ENCODE measurements at regions not wholly inside any gene's neighbourhood (a gene's known extent, or its start where the extent isn't known, plus 50 kb on each side); places are given as distances from the start of the nearest gene placed in this dataset.

- Mint-ChIP-seq H3K27ac (no peak overlapping the region), H3K4me1 (ENCODE audit: low read depth) (peaks cover 43% of the 10 kb centered on the region), H3K36me3 (ENCODE audit: low read depth) (no peaks in the 10 kb centered on the region), H3K9me3 (no peaks in the 10 kb centered on the region), H3K4me3 (no peak overlapping the region), H3K27me3 (ENCODE audit: insufficient read depth) (no peaks in the 10 kb centered on the region)
- DNase-seq (ENCODE audit: low spot score), result no peak
- intact Hi-C loops (cut with micrococcal nuclease), result no loop called here
Measured at GRCh38 chr2:136243638-136244535, 125.9 kb upstream of the CXCR4 start.

DNA sequence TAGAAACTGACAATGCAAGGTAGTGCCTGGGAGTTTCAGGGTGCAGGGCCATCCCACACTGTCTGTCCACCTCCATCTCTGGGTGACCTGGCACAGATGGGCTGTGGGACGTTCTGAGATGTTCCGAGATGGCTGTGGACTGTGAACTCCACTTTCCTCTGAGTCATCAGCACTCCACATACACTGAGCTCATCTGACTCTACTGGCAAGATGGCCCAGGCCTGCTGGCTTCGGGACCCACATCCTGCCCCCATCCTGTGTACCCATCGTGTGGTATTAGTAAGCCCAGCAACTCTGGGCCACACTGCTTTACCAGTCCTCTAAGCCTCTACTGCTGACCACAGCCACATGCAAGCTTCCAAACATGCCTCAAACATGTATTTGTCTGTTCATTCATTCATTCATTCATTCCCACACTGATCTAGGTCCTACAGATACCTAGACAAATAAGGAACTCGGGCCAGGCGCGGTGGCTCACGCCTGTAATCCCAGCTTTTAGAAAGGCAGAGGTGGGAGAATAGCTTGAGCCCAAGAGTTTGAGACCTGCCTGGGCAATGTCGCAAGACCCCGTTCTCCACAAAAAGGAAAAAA is 124.8 kb upstream of the CXCR4 start:
- Mint-ChIP-seq H3K9me3 (no peaks in the 10 kb centered on the region), H3K36me3 (ENCODE audit: low read depth) (peaks cover 2% of the 10 kb centered on the region), H3K4me1 (ENCODE audit: low read depth) (peaks cover 52% of the 10 kb centered on the region), H3K4me3 (peak overlapping the region; percentile 11), H3K27me3 (ENCODE audit: insufficient read depth) (no peaks in the 10 kb centered on the region), H3K27ac (peak overlapping the region; percentile 80)
- intact Hi-C loops (cut with micrococcal nuclease), result no loop called here
- peak; percentile 7 for DNase-seq (ENCODE audit: low spot score)

GRCh38 chr2:136242100-136242499 is 124.2 kb upstream of the CXCR4 start:
- no peaks in the 10 kb centered on the region for H3K9me3 Mint-ChIP-seq
- H3K4me1 Mint-ChIP-seq (ENCODE audit: low read depth), result peaks cover 49% of the 10 kb centered on the region
- peak overlapping the region; percentile 19 for H3K27ac Mint-ChIP-seq
- peaks cover 2% of the 10 kb centered on the region for H3K36me3 Mint-ChIP-seq (ENCODE audit: low read depth)
- DNase-seq (ENCODE audit: low spot score), result no peak
- intact Hi-C loops (cut with micrococcal nuclease), result no loop called here
- H3K27me3 Mint-ChIP-seq (ENCODE audit: insufficient read depth), result no peaks in the 10 kb centered on the region
- no peak overlapping the region for H3K4me3 Mint-ChIP-seq

DNA sequence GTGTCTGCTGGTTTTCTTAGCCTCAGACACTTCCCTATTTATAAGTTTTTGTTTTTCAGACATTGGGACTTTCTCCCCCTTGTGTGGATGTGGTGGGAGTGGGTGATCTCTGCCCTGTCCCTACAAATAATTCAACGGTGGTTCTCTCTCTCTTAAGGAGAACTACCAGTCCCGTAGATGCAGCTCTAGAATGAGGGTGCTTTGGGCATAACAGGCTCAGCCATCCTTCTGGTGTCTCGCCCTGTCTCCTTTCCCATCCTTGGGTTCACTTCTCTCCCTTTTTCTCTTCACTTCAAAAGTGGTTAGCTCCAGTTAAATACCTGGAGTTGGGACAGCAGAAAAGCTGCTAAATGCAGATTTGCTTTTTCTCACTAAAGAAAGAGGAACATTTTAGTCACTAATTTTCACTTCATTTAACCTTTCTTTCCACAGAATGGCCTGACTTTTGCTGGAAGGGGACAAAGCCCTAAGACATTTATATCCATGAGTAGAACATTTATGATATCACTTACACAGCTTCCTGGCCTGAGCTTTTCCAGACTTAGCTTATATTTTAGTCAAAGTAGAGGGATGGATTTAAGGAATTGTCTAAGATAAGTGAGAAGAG is 121.2 kb upstream of the CXCR4 start:
- H3K4me3 Mint-ChIP-seq, result no peak overlapping the region
- no peaks in the 10 kb centered on the region for H3K27me3 Mint-ChIP-seq (ENCODE audit: insufficient read depth)
- intact Hi-C loops (cut with micrococcal nuclease), result loop anchor here (1.0 to 5.0 kb wide), 4 partner anchors 43 to 122 kb away; no protein-coding TSS in a partner anchor
- H3K9me3 Mint-ChIP-seq, result no peaks in the 10 kb centered on the region
- peak overlapping the region; percentile 88 for H3K27ac Mint-ChIP-seq
- no peak for DNase-seq (ENCODE audit: low spot score)
- peaks cover 49% of the 10 kb centered on the region for H3K4me1 Mint-ChIP-seq (ENCODE audit: low read depth)
- H3K36me3 Mint-ChIP-seq (ENCODE audit: low read depth), result peaks cover 2% of the 10 kb centered on the region

DNA sequence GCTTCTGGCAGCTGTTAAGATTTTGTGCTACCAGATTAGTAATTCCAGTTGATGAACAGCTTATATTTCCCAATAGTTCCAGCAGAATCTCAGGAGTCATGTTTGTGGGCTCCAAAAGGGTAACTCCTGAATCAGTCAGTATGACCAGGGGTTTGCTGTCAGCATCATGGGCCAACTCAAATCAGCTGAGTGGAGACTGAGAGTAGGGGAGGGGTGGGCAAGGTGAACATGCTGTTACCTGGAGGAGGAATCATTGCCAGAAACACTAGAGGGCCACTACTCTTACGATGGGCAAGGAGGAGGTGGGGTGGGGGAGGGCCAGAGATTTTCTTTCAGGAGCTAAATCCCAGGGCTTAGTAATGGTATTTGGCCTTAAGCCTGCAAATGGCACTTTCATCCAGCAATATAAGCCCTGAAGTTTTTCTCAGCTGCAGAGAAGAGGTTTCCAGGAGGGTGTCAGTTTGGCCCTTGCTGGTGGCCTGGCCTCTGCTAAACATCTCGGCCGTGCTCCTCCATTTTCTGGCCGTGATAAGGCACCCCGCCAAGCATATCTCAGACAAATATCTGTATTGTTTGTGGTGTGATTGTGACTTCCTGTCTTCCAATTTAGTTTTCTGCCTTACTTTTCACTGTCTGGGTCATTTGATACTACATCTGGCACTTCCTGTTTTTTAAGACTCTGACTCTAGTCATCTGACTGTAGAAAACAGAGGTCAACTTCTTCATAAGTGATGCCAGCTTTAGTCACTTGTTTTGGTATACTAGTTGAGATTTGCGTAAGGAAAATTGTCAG is 120.5 kb upstream of the CXCR4 start:
- peak overlapping the region; percentile 88 for H3K27ac Mint-ChIP-seq
- peaks cover 2% of the 10 kb centered on the region for H3K36me3 Mint-ChIP-seq (ENCODE audit: low read depth)
- DNase-seq (ENCODE audit: low spot score), result peak; percentile 12
- H3K4me1 Mint-ChIP-seq (ENCODE audit: low read depth), result peaks cover 49% of the 10 kb centered on the region
- H3K4me3 Mint-ChIP-seq, result peak overlapping the region; percentile 27
- intact Hi-C loops (cut with micrococcal nuclease), result loop anchor here (1.0 to 5.0 kb wide), 9 partner anchors 30 to 182 kb away; no protein-coding TSS in a partner anchor
- no peaks in the 10 kb centered on the region for H3K27me3 Mint-ChIP-seq (ENCODE audit: insufficient read depth)
- no peaks in the 10 kb centered on the region for H3K9me3 Mint-ChIP-seq

- peaks cover 29% of the 10 kb centered on the region for H3K4me1 Mint-ChIP-seq (ENCODE audit: low read depth)
Measured at GRCh38 chr2:136236019-136236418, 118.1 kb upstream of the CXCR4 start.

GRCh38 chr2:136235546-136235945 is 117.6 kb upstream of the CXCR4 start:
- no peaks in the 10 kb centered on the region for H3K9me3 Mint-ChIP-seq
- no peak for DNase-seq (ENCODE audit: low spot score)
- H3K36me3 Mint-ChIP-seq (ENCODE audit: low read depth), result peaks cover 2% of the 10 kb centered on the region
- no peak overlapping the region for H3K27ac Mint-ChIP-seq
- peaks cover 14% of the 10 kb centered on the region for H3K27me3 Mint-ChIP-seq (ENCODE audit: insufficient read depth)
- H3K4me3 Mint-ChIP-seq, result no peak overlapping the region
- peaks cover 28% of the 10 kb centered on the region for H3K4me1 Mint-ChIP-seq (ENCODE audit: low read depth)
- intact Hi-C loops (cut with micrococcal nuclease), result loop anchor here (5.0 kb wide), 1 partner anchor 47 kb away; no protein-coding TSS in a partner anchor

More at GRCh38 chr2:136236019-136236418, 118.1 kb upstream of the CXCR4 start:
- DNase-seq (ENCODE audit: low spot score), result no peak
- intact Hi-C loops (cut with micrococcal nuclease), result loop anchor here (5.0 kb wide), 1 partner anchor 46 kb away; no protein-coding TSS in a partner anchor
- Mint-ChIP-seq H3K27ac (no peak overlapping the region), H3K27me3 (ENCODE audit: insufficient read depth) (peaks cover 10% of the 10 kb centered on the region), H3K4me3 (no peak overlapping the region), H3K9me3 (no peaks in the 10 kb centered on the region), H3K36me3 (ENCODE audit: low read depth) (peaks cover 2% of the 10 kb centered on the region)

DNA sequence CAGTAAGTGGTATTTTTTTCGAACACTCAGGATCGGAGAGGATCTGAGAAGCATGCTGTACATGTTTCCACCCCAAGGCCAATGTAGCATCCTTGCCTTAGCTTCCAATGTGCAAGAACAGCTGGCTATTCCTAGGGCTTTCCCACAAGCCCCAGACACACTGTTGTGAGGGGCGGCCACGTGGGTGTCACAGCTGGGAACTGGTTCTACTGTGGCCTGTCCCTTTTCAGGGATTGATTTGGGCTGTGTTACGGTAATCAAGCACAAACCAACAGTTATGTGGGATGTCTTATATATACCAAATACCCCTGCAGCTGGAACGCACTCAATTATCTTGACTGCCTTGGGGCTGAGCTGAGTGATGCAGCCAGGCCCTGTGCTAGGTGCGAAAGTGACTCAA is 116.3 kb upstream of the CXCR4 start:
- Mint-ChIP-seq H3K4me1 (ENCODE audit: low read depth) (peaks cover 18% of the 10 kb centered on the region), H3K36me3 (ENCODE audit: low read depth) (peaks cover 2% of the 10 kb centered on the region), H3K4me3 (no peak overlapping the region), H3K9me3 (no peaks in the 10 kb centered on the region), H3K27ac (no peak overlapping the region), H3K27me3 (ENCODE audit: insufficient read depth) (peaks cover 20% of the 10 kb centered on the region)
- DNase-seq (ENCODE audit: low spot score), result no peak
- intact Hi-C loops (cut with micrococcal nuclease), result no loop called here

- Mint-ChIP-seq H3K9me3 (no peaks in the 10 kb centered on the region), H3K4me3 (no peak overlapping the region), H3K27ac (no peak overlapping the region), H3K4me1 (ENCODE audit: low read depth) (peaks cover 8% of the 10 kb centered on the region), H3K36me3 (ENCODE audit: low read depth) (no peaks in the 10 kb centered on the region), H3K27me3 (ENCODE audit: insufficient read depth) (peaks cover 20% of the 10 kb centered on the region)
- intact Hi-C loops (cut with micrococcal nuclease), result no loop called here
- DNase-seq (ENCODE audit: low spot score), result no peak
Measured at GRCh38 chr2:136233298-136233697, 115.3 kb upstream of the CXCR4 start.

GRCh38 chr2:136232456-136233172 is 114.7 kb upstream of the CXCR4 start:
- H3K4me1 Mint-ChIP-seq (ENCODE audit: low read depth), result peaks cover 1% of the 10 kb centered on the region
- H3K36me3 Mint-ChIP-seq (ENCODE audit: low read depth), result no peaks in the 10 kb centered on the region
- no peak overlapping the region for H3K4me3 Mint-ChIP-seq
- intact Hi-C loops (cut with micrococcal nuclease), result no loop called here
- DNase-seq (ENCODE audit: low spot score), result no peak
- no peak overlapping the region for H3K27ac Mint-ChIP-seq
- peaks cover 20% of the 10 kb centered on the region for H3K27me3 Mint-ChIP-seq (ENCODE audit: insufficient read depth)
- no peaks in the 10 kb centered on the region for H3K9me3 Mint-ChIP-seq

- Mint-ChIP-seq H3K27ac (no peak overlapping the region), H3K4me3 (no peak overlapping the region), H3K36me3 (ENCODE audit: low read depth) (no peaks in the 10 kb centered on the region), H3K9me3 (no peaks in the 10 kb centered on the region), H3K4me1 (ENCODE audit: low read depth) (peaks cover 9% of the 10 kb centered on the region), H3K27me3 (ENCODE audit: insufficient read depth) (peaks cover 20% of the 10 kb centered on the region)
- intact Hi-C loops (cut with micrococcal nuclease), result no loop called here
- no peak for DNase-seq (ENCODE audit: low spot score)
Measured at GRCh38 chr2:136230464-136230863, 112.5 kb upstream of the CXCR4 start.

- H3K9me3 Mint-ChIP-seq, result no peaks in the 10 kb centered on the region
- H3K27ac Mint-ChIP-seq, result no peak overlapping the region
- H3K4me1 Mint-ChIP-seq (ENCODE audit: low read depth), result peaks cover 9% of the 10 kb centered on the region
- peaks cover 21% of the 10 kb centered on the region for H3K27me3 Mint-ChIP-seq (ENCODE audit: insufficient read depth)
- H3K36me3 Mint-ChIP-seq (ENCODE audit: low read depth), result no peaks in the 10 kb centered on the region
- H3K4me3 Mint-ChIP-seq, result no peak overlapping the region
- intact Hi-C loops (cut with micrococcal nuclease), result no loop called here
- no peak for DNase-seq (ENCODE audit: low spot score)
Measured at GRCh38 chr2:136226903-136227302, 109.0 kb upstream of the CXCR4 start.

All from activated T-helper 1 cell treated with anti-CD3 and anti-CD28 coated beads, Interleukin-12 subunit alpha, Interleukin-12 subunit beta, Interleukin-2, Interleukin-4 antibody, amounts not matched to agents 30 ng/mL and 10 ng/mL and 1 ng/mL, durations not matched to agents 14 hours and 24 hours and 36 hours (primary cell).